IMR-90 (cell line): ENCODE measurements at regions not wholly inside any gene's neighbourhood (a gene's known extent, or its start where the extent isn't known, plus 50 kb on each side); places are given as distances from the start of the nearest gene placed in this dataset.
A peak's percentile ranks its signal among the peaks of the same experiment; 100 is the strongest.
"Not testable (repeated sequence)": the region's sequence is repeated elsewhere in the genome, so short reads cannot be mapped to it uniquely, and the experiment has no call there.

ENCODE experiments used
- ATAC-seq: fragments of 200-7000 bp; cut with Tn5 transposase; 2 replicates; pipeline ENCODE4 v1.9.1; 2020; ENCODE audit warnings: low read depth, mild to moderate bottlenecking, moderate library complexity
- BruUV-seq: library from RNA; stranded (reverse); fragments of 400-500 nt; replicated peaks from 2 replicates; lab custom pipeline; 2021; lab: Mats Ljungman, UMichigan
- CTCF ChIA-PET: fragments of 300-600 bp; formaldehyde crosslinking; extraction: SDS; loops from one replicate; lab custom pipeline; 2021; ENCODE audit warnings: antibody characterized with exemption; lab: Yijun Ruan, JAX
- POLR2A ChIA-PET: fragments of 300-600 bp; sonication (Branson Sonifier 250); formaldehyde crosslinking; loops from one replicate; lab custom pipeline; 2022; ENCODE audit warnings: antibody characterized with exemption; ENCODE audit not compliant: unreplicated experiment; lab: Charles Lee
- DNase-seq: peaks from one replicate; pipeline ENCODE4 v3.0.0; 2013
- H2AFZ ChIP-seq: replicated peaks from 2 replicates; pipeline ENCODE3; 2013; ENCODE audit warnings: low read length, mild to moderate bottlenecking; ENCODE audit not compliant: poor library complexity
- H2AK5ac ChIP-seq: 2 replicates; pipeline ENCODE4 v1.6.1; 2013; ENCODE audit warnings: low read depth, low read length, inconsistent platforms
- H2AK9ac ChIP-seq: replicated peaks from 2 replicates; pipeline ENCODE3; 2013; ENCODE audit warnings: mild to moderate bottlenecking, low read depth, low read length, moderate library complexity; ENCODE audit not compliant: poor library complexity
- H2BK120ac ChIP-seq: 2 replicates; pipeline ENCODE4 v1.6.1; 2013; ENCODE audit warnings: low read depth, low read length, inconsistent platforms
- H2BK15ac ChIP-seq: 3 replicates; pipeline ENCODE4 v1.6.1; 2013; ENCODE audit warnings: low read depth, low read length, inconsistent platforms
- H2BK20ac ChIP-seq: 2 replicates; pipeline ENCODE4 v1.6.1; 2013; ENCODE audit warnings: low read depth, mild to moderate bottlenecking, inconsistent platforms, low read length, moderate library complexity
- H2BK5ac ChIP-seq: 2 replicates; pipeline ENCODE4 v1.6.1; 2013; ENCODE audit warnings: mild to moderate bottlenecking, low read depth, low read length, inconsistent platforms; ENCODE audit not compliant: poor library complexity, severe bottlenecking
- H3K14ac ChIP-seq: replicated peaks from 2 replicates; pipeline ENCODE4 v1.6.1; 2013; ENCODE audit warnings: low read depth, low read length, inconsistent platforms
- H3K18ac ChIP-seq: 2 replicates; pipeline ENCODE4 v1.6.1; 2013; ENCODE audit warnings: low read depth, low read length, control low read depth
- H3K23ac ChIP-seq: 2 replicates; pipeline ENCODE4 v1.6.1; 2013; ENCODE audit warnings: low read depth, low read length, inconsistent platforms
- H3K27ac ChIP-seq: 2 replicates; pipeline ENCODE4 v1.5.1; 2013; ENCODE audit warnings: mild to moderate bottlenecking, control low read depth, low read length; ENCODE audit not compliant: insufficient read depth
- H3K27me3 ChIP-seq: 2 replicates; pipeline ENCODE4 v1.6.1; 2013; ENCODE audit warnings: low read length; ENCODE audit not compliant: control insufficient read depth, insufficient read depth
- H3K36me3 ChIP-seq: 2 replicates; pipeline ENCODE4 v1.6.1; 2013; ENCODE audit warnings: low read length, mixed read lengths; ENCODE audit not compliant: control insufficient read depth, insufficient read depth
- H3K4ac ChIP-seq: 2 replicates; pipeline ENCODE4 v1.6.1; 2013; ENCODE audit warnings: low read depth, low read length, inconsistent platforms
- H3K4me1 ChIP-seq: 2 replicates; pipeline ENCODE4 v1.6.1; 2013; ENCODE audit warnings: low read length, mixed read lengths; ENCODE audit not compliant: control insufficient read depth, insufficient read depth
- H3K4me2 ChIP-seq: 2 replicates; pipeline ENCODE4 v1.6.1; 2013; ENCODE audit warnings: low read depth, mild to moderate bottlenecking, control low read depth, low read length, moderate library complexity
- H3K4me3 ChIP-seq: 2 replicates; pipeline ENCODE4 v1.5.1; 2013; ENCODE audit warnings: low read depth, mild to moderate bottlenecking, control low read depth, low read length, moderate library complexity; ENCODE audit not compliant: insufficient read depth
- H3K56ac ChIP-seq: 2 replicates; pipeline ENCODE4 v1.6.1; 2013; ENCODE audit warnings: low read length, inconsistent platforms; ENCODE audit not compliant: insufficient read depth; ENCODE audit errors: extremely low read depth
- H3K79me1 ChIP-seq, 2 experiments: 2 replicates each; pipeline ENCODE4 v1.6.1; 2013; ENCODE audit warnings: low read length in 2 of 2, inconsistent platforms in 1 of 2, low read depth in 1 of 2
- H3K9ac ChIP-seq: 2 replicates; pipeline ENCODE4 v1.6.1; 2013; ENCODE audit warnings: low read depth, low read length, control low read depth
- H3K9me1 ChIP-seq: 2 replicates; pipeline ENCODE4 v1.6.1; 2013; ENCODE audit warnings: low read length, inconsistent platforms; ENCODE audit not compliant: insufficient read depth
- H3K9me3 ChIP-seq: 2 replicates; pipeline ENCODE4 v1.6.1; 2013; ENCODE audit warnings: low read length; ENCODE audit not compliant: control insufficient read depth, insufficient read depth
- H4K20me1 ChIP-seq: 2 replicates; pipeline ENCODE4 v1.6.1; 2013; ENCODE audit warnings: low read length, inconsistent platforms; ENCODE audit not compliant: insufficient read depth
- H4K5ac ChIP-seq: 2 replicates; pipeline ENCODE4 v1.6.1; 2013; ENCODE audit warnings: mild to moderate bottlenecking, low read depth, low read length, control low read depth
- H4K8ac ChIP-seq, 2 experiments: 2 replicates each; pipeline ENCODE4 v1.6.1; 2013; ENCODE audit warnings: low read depth in 2 of 2, low read length in 2 of 2, control low read depth in 1 of 2, inconsistent platforms in 1 of 2
- H4K91ac ChIP-seq: 2 replicates; pipeline ENCODE4 v1.6.1; 2013; ENCODE audit warnings: low read depth, low read length, inconsistent platforms; ENCODE audit not compliant: insufficient read depth
- CEBPB ChIP-seq: IDR thresholded peaks from 2 replicates; pipeline ENCODE4 v1.6.1; 2012; ENCODE audit warnings: low read depth, low read length, improper control_type of control experiment
- WGBS, 2 experiments: methylation state at CpG; one replicate each; pipeline versions ENCODE4 v1.1.5 to v1.1.7; 2013; ENCODE audit warnings: missing lambda C conversion rate in 2 of 2; ENCODE audit not compliant: insufficient read length in 1 of 2; ENCODE audit errors: extremely low coverage in 2 of 2; 5-methylcytosine and 5-hydroxymethylcytosine counted together
- dilution Hi-C: fragments of 300-500 bp; cut with HindIII; formaldehyde crosslinking; loops from one replicate; pipeline ENCODE4 v1.14.3; 2018; ENCODE audit warnings: low sequenced_read_pairs; ENCODE audit not compliant: unreplicated experiment
- in situ Hi-C: fragments of 300-500 bp; cut with MboI; formaldehyde crosslinking; loops from 3 replicates; pipeline ENCODE4 v1.14.3; 2019; ENCODE audit warnings: low sequenced_read_pairs, inconsistent platforms, mixed read lengths
- intact Hi-C: fragments of 100-400 bp; cut with micrococcal nuclease; formaldehyde crosslinking; loops from 2 replicates; pipeline ENCODE4 v1.10.0; 2022

DNA sequence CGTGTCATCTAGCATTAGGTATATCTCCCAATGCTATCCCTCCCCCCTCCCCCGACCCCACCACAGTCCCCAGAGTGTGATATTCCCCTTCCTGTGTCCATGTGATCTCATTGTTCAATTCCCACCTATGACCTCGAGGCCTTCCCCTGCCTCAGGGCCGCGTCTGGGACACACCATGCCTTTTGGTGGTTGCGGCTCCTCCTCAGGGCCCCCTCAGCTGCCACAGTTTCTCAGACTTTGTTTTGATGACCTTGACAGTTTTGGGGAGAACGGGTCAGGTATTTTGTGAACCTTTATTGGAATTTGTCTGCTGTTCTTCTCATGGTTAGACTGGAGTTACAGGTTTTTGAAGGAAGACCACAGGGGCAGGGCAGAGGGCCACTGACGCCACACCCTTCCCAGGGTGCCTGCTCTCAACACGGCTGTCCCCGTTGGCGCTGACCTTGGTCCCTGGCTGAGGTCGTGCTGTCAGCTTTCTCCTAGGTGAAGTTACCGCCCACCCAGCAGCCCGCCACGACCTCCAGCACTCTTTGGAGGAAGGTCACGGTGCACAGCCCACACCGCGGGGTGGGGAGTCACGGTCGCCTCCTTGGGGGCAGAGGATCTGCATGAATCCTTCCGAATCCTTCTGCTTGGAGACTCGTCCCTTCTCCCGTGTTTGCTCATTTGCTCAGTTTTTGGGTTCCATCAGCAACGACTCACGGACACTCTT is 130.5 kb downstream of the KIF26A start:
- no peak for TF ChIP-seq CEBPB
- Histone ChIP-seq H3K9me3 (peaks cover 37% of the 10 kb centered on the region), H3K36me3 (no peaks in the 10 kb centered on the region), H3K14ac (no peak overlapping the region), H3K9me1 (no peaks in the 10 kb centered on the region), H3K18ac (no peak overlapping the region), H3K27me3 (no peaks in the 10 kb centered on the region), H4K8ac (no peak overlapping the region), H2AFZ (no peak overlapping the region), H3K56ac (no peak overlapping the region), H4K91ac (no peak overlapping the region), H3K4me2 (no peak overlapping the region), H3K4ac (no peak overlapping the region), H3K27ac (no peak overlapping the region), H4K20me1 (no peaks in the 10 kb centered on the region), H3K4me1 (no peaks in the 10 kb centered on the region), H4K5ac (no peak overlapping the region), H2BK20ac (no peak overlapping the region), H2BK5ac (no peak overlapping the region), H3K4me3 (no peak overlapping the region), H3K23ac (no peak overlapping the region), H2AK5ac (no peak overlapping the region), H3K79me1 (no peaks in the 10 kb centered on the region), H2AK9ac (no peak overlapping the region), H2BK120ac (no peak overlapping the region), H3K9ac (no peak overlapping the region), H2BK15ac (no peak overlapping the region)
- dilution Hi-C loops, result no loop called here
- in situ Hi-C loops, result no loop called here
- no peak for ATAC-seq
- BruUV-seq, result no TSS peak
- CTCF ChIA-PET, result interaction anchor here (0.6 kb wide), 1 partner anchor 17 kb away, joined by 3 read pairs; no protein-coding TSS in a partner anchor
- WGBS, 2 experiments, result 78% methylated on average over 17 of the region's 25 CpGs; no CpG with 5 or more reads in 1 of the 2 experiments
- POLR2A ChIA-PET, result no interaction called here
- intact Hi-C loops, result no loop called here
- no peak for DNase-seq

DNA sequence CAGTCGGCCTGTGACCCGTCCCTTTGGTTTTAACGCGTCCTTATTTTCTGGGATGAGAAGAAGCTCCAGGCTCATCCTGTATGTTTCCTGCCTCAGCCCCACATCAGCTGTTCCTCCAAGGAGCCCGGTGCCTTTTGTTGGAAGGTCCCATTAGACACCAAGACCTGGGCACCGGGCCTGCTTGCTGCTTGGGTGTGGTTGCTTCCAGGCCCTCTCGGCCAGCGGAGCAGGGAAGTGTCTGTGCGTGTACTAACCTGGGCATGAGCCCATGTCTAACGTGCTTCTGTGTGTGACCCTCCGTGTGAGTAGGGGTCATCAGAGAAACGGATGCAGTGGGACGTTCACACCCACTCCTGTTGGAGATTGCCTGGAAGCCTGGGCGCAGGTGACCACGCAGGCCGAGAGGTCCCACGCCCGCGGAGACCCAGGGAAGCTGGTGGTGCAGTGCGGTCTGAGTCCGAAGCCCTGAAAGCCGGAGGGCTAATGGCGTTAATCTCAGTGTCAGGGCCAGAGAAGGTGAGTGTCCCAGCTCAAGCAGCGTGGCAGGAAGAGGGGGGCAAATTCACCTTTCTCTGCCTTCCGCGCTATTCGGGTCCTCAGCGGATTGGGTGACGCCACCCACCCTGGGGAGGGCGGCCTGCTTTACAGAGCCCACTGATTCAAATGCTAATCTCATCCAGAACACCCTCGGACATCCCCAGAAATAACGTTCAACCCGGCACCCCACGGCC is 131.3 kb downstream of the KIF26A start:
- H3K4me3 ChIP-seq, H4K5ac ChIP-seq, H3K9me1 ChIP-seq, H4K91ac ChIP-seq, H2BK15ac ChIP-seq, H3K56ac ChIP-seq, ATAC-seq, POLR2A ChIA-PET, H3K79me1 ChIP-seq, H3K4me1 ChIP-seq, H2BK120ac ChIP-seq, H2BK20ac ChIP-seq, H2AK5ac ChIP-seq, H3K36me3 ChIP-seq, BruUV-seq, DNase-seq, CTCF ChIA-PET, H3K18ac ChIP-seq, H2AFZ ChIP-seq, H3K27me3 ChIP-seq, H3K27ac ChIP-seq, intact Hi-C loops, H4K8ac ChIP-seq, H2BK5ac ChIP-seq, H4K20me1 ChIP-seq, H3K23ac ChIP-seq, H3K4me2 ChIP-seq, in situ Hi-C loops, H3K14ac ChIP-seq, dilution Hi-C loops, H3K9ac ChIP-seq, H3K4ac ChIP-seq: not testable (repeated sequence)
- H3K9me3 ChIP-seq, result peaks cover 29% of the 10 kb centered on the region
- peak overlapping the region; percentile 55 for H2AK9ac ChIP-seq
- WGBS, 2 experiments, result 86% methylated on average over 8 of the region's 34 CpGs; no CpG with 5 or more reads in 1 of the 2 experiments
